Esophagus muscularis mucosa (tissue), 4 donors: ENCODE measurements at regions not wholly inside any gene's neighbourhood (a gene's known extent, or its start where the extent isn't known, plus 50 kb on each side); places are given as distances from the start of the nearest gene placed in this dataset.

Experiments used
- DNase-seq: peaks from one replicate; pipeline ENCODE4 v3.0.0-alpha.2; 2017; ENCODE audit errors: extremely low spot score
- H3K27ac ChIP-seq, 4 donors: fragments of 200-600 bp; sonication (generic); replicated peaks in 1 of 4; 1 replicate in 3 of 4; 2 replicates in 1 of 4; pipeline ENCODE4 v1.5.1; 2016 to 2019; ENCODE audit warnings: mild to moderate bottlenecking in 1 of 4
- H3K27me3 ChIP-seq, 4 donors: fragments of 200-600 bp; sonication (generic); one replicate each; pipeline versions ENCODE4 v1.5.1 to v1.6.0; 2016 to 2019
- H3K36me3 ChIP-seq, 4 donors: fragments of 200-600 bp; sonication (generic); one replicate each; pipeline ENCODE4 v1.5.1; 2016 to 2019
- H3K4me1 ChIP-seq, 4 donors: fragments of 200-600 bp; sonication (generic); one replicate each; pipeline ENCODE4 v1.5.1; 2016 to 2019
- H3K4me3 ChIP-seq, 4 donors: fragments of 200-600 bp; sonication (generic); 1 replicate in 2 of 4; 2 replicates in 2 of 4; pipeline ENCODE4 v1.5.1; 2016 to 2019; ENCODE audit warnings: mild to moderate bottlenecking in 4 of 4, moderate library complexity in 1 of 4
- H3K9me3 ChIP-seq, 4 donors: fragments of 200-600 bp; sonication (generic); 1 replicate in 3 of 4; 2 replicates in 1 of 4; pipeline ENCODE4 v1.5.1; 2016 to 2019
- CTCF ChIP-seq, 3 experiments: fragments of 200-600 bp in 2 of 3; fragments of 450-650 bp in 1 of 3; sonication (generic) in 2 of 3; IDR thresholded peaks; one replicate each; pipeline ENCODE4 v1.5.1; 2017 to 2019; ENCODE audit warnings: antibody characterized with exemption in 3 of 3, mild to moderate bottlenecking in 2 of 3, moderate library complexity in 1 of 3
- EP300 ChIP-seq: sonication (generic); formaldehyde crosslinking; IDR thresholded peaks from one replicate; pipeline ENCODE4 v1.6.1; 2017; ENCODE audit warnings: antibody characterized with exemption
- POLR2A ChIP-seq: fragments of 450-650 bp; IDR thresholded peaks from one replicate; pipeline ENCODE4 v1.6.1; 2017; ENCODE audit warnings: antibody characterized with exemption, moderate library complexity, mild to moderate bottlenecking, low read depth
- POLR2AphosphoS5 ChIP-seq, 2 donors: sonication (generic); formaldehyde crosslinking; IDR thresholded peaks; one replicate each; pipeline ENCODE4 v1.6.1; 2017; ENCODE audit warnings: antibody characterized with exemption in 2 of 2
- WGBS: methylation state at CpG from one replicate; pipeline ENCODE4 v1.1.5; 2018; 5-methylcytosine and 5-hydroxymethylcytosine counted together
- intact Hi-C: fragments of 100-400 bp; cut with DNase I; formaldehyde crosslinking; loops from one replicate; pipeline ENCODE4 v1.15.1; 2023

- 53% methylated on average over 5 of the region's 5 CpGs for WGBS
- no peak for DNase-seq
- intact Hi-C loops = no loop called here
- H3K27ac ChIP-seq = no peak overlapping the region
- H3K9me3 ChIP-seq = no peaks in the 10 kb centered on the region
- no peaks in the 10 kb centered on the region for H3K36me3 ChIP-seq
- TF ChIP-seq EP300 (no peak), POLR2AphosphoS5 (IDR thresholded peaks at IDR 0.05) (no peak), CTCF (IDR thresholded peaks at IDR 0.05) (no peak), POLR2A (no peak)
- no peaks in the 10 kb centered on the region for H3K4me1 ChIP-seq
- H3K27me3 ChIP-seq = peaks cover 0 to 5% (median 0%) of the 10 kb centered on the region in 4 donors
- no peak overlapping the region for H3K4me3 ChIP-seq
Observed at GRCh38 chrX:39150621-39151020, 349.4 kb downstream of the MID1IP1 start.

DNA sequence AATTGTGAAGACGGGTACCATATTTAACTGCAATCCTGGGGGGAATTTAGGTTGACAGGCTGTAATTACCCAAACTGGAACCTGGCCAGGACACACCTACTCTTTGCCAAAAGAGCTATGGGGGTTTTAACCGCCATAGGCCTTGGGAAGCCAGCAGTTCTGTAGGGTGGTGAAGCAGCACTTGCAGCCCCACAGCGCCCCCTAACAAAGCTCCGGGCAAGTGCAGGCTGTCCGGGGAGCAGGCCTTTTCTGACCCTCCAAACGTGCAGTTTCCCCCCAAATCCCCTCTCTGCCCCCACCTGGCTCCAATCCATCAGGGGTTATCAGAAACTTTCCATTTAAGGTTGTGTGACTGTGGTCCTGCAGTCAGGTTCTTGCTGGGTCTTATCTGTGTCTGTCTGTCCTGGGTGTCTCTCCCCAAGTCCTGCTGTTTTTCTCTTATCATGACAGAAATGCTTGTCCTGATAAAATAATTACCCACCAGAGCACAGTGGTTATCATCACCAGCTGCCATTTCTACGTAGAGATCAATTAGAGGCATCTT, 350.9 kb downstream of the MID1IP1 start:
- Histone ChIP-seq H3K36me3 (no peaks in the 10 kb centered on the region), H3K4me1 (no peaks in the 10 kb centered on the region), H3K4me3 (no peak overlapping the region), H3K9me3 (no peaks in the 10 kb centered on the region), H3K27ac (no peak overlapping the region), H3K27me3 (peaks cover 0 to 5% (median 0%) of the 10 kb centered on the region in 4 donors)
- no peak for DNase-seq
- TF ChIP-seq CTCF (IDR thresholded peaks at IDR 0.05) = peak; percentile 9 to 32 (median 10)
- no peak for TF ChIP-seq EP300
- TF ChIP-seq POLR2AphosphoS5 (IDR thresholded peaks at IDR 0.05) = no peak
- no peak for TF ChIP-seq POLR2A
- WGBS = 24% methylated on average over 7 of the region's 7 CpGs
- intact Hi-C loops = no loop called here

DNA sequence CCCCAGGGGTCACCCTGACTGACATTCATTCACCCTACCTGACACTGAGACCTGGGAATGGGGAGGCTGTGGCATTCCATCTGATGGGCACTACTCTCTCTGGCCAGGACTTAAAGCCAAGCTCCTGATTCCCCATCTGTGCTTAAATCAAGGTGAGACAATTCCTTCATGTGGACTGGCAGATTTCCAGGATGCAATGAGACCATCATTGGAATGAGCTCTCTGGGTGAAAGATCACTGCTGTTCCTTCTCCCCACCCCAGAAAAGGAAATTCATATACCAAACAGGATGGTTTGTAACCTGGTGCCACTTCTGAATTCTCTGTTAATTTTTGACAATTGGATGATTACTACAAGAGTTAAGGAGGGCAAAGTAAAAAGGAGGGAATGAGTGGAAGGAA, 354.8 kb downstream of the MID1IP1 start:
- TF ChIP-seq EP300 (no peak), POLR2AphosphoS5 (IDR thresholded peaks at IDR 0.05) (no peak), POLR2A (no peak), CTCF (IDR thresholded peaks at IDR 0.05) (no peak)
- H3K4me3 ChIP-seq = no peak overlapping the region
- no peak for DNase-seq
- peaks cover 0 to 5% (median 0%) of the 10 kb centered on the region in 4 donors for H3K27me3 ChIP-seq
- intact Hi-C loops = no loop called here
- no peaks in the 10 kb centered on the region for H3K9me3 ChIP-seq
- no peak overlapping the region for H3K27ac ChIP-seq
- H3K4me1 ChIP-seq = no peaks in the 10 kb centered on the region
- H3K36me3 ChIP-seq = no peaks in the 10 kb centered on the region

DNA sequence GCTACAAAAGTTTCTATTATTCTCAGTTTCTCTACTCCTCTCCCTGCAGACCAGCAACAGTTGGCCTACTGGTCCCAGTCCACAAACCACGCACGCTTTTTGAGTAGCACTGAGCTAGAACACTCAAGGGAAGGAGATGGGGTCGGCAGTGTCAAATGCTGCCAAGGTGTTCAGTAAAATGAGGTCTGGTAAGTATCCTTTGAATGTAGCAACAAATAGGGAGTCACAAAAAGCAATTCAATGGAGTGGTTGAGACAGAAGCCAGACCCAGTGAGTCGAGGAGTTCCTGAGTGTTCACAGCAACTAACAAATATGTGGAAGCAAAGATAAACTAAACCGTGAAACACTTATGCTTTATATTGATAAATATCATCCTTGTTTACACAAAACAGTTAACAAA, 355.7 kb downstream of the MID1IP1 start:
- Histone ChIP-seq H3K27me3 (peaks cover 0 to 5% (median 0%) of the 10 kb centered on the region in 4 donors), H3K4me3 (no peak overlapping the region), H3K27ac (no peak overlapping the region), H3K9me3 (no peaks in the 10 kb centered on the region), H3K4me1 (no peaks in the 10 kb centered on the region), H3K36me3 (no peaks in the 10 kb centered on the region)
- intact Hi-C loops = no loop called here
- TF ChIP-seq CTCF (IDR thresholded peaks at IDR 0.05) (no peak), POLR2AphosphoS5 (IDR thresholded peaks at IDR 0.05) (no peak), POLR2A (no peak), EP300 (no peak)
- no peak for DNase-seq
- WGBS = 37% methylated on average over 5 of the region's 5 CpGs

DNA sequence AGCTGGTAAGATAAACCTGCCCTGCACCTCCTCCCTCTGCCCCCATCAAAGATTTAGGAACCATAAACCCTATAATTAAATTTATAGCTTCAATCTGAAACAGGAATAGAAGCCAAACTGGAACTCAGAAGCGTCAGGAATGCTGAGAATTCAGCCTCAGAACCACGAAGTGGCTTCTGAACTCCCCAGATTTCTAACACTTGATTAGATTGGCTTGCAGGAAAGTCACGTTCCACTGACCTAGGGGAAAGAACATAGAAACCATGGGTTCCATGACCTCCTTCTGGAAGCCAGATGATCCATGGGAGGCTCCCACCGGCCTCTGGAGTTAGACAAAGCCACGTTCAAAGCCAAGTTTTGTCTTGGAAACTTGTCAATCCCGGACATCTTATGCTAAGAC, 356.5 kb downstream of the MID1IP1 start:
- no peak for TF ChIP-seq EP300
- no peak for TF ChIP-seq POLR2A
- no peak for TF ChIP-seq POLR2AphosphoS5 (IDR thresholded peaks at IDR 0.05)
- no peak for TF ChIP-seq CTCF (IDR thresholded peaks at IDR 0.05)
- Histone ChIP-seq H3K4me1 (peaks cover 0 to 2% (median 0%) of the 10 kb centered on the region in 4 donors), H3K9me3 (no peaks in the 10 kb centered on the region), H3K36me3 (no peaks in the 10 kb centered on the region), H3K4me3 (no peak overlapping the region), H3K27me3 (peaks cover 0 to 5% (median 0%) of the 10 kb centered on the region in 4 donors), H3K27ac (no peak overlapping the region)
- intact Hi-C loops = no loop called here
- no peak for DNase-seq
- WGBS = 33% methylated on average over 6 of the region's 6 CpGs
